MM.1S (cell line): ENCODE measurements at regions not wholly inside any gene's neighbourhood (a gene's known extent, or its start where the extent isn't known, plus 50 kb on each side); places are given as distances from the start of the nearest gene placed in this dataset.

ENCODE experiments used
- DNase-seq: peaks from one replicate; pipeline ENCODE4 v3.0.0-alpha.2; 2015
- H2AFZ ChIP-seq: fragments of 300-600 bp; sonication (generic); 2 replicates; pipeline ENCODE4 v1.6.0; 2016; ENCODE audit warnings: antibody characterized with exemption, low read length
- H3F3A ChIP-seq: fragments of 300-600 bp; sonication (generic); 2 replicates; pipeline ENCODE4 v1.6.1; 2016; ENCODE audit warnings: mild to moderate bottlenecking, antibody characterized with exemption, low read length, moderate library complexity, mixed read lengths; ENCODE audit not compliant: insufficient read depth
- H3K27ac ChIP-seq: fragments of 300-600 bp; sonication (generic); 2 replicates; pipeline ENCODE4 v1.5.1; 2016; ENCODE audit warnings: mild to moderate bottlenecking, low read length
- H3K27me3 ChIP-seq: fragments of 300-600 bp; sonication (generic); replicated peaks from 2 replicates; pipeline ENCODE4 v1.6.0; 2016; ENCODE audit warnings: low read length; ENCODE audit not compliant: insufficient read depth
- H3K36me3 ChIP-seq: fragments of 300-600 bp; sonication (generic); replicated peaks from 2 replicates; pipeline ENCODE4 v1.6.1; 2016; ENCODE audit warnings: mild to moderate bottlenecking, low read length, mixed read lengths; ENCODE audit not compliant: insufficient read depth
- H3K4me1 ChIP-seq: fragments of 300-600 bp; sonication (generic); 2 replicates; pipeline ENCODE4 v1.6.1; 2016; ENCODE audit warnings: low read length, mixed read lengths
- H3K4me2 ChIP-seq: fragments of 300-600 bp; sonication (generic); 2 replicates; pipeline ENCODE4 v1.6.0; 2016; ENCODE audit warnings: low read depth, low read length
- H3K4me3 ChIP-seq: fragments of 300-600 bp; sonication (generic); 2 replicates; pipeline ENCODE4 v1.5.1; 2016; ENCODE audit warnings: low read length, mixed read lengths
- H3K79me2 ChIP-seq: fragments of 300-600 bp; sonication (generic); 2 replicates; pipeline ENCODE4 v1.6.1; 2016; ENCODE audit warnings: mixed run types, low read length, mixed read lengths
- H3K9ac ChIP-seq: fragments of 300-600 bp; sonication (generic); 2 replicates; pipeline ENCODE4 v1.6.1; 2016; ENCODE audit warnings: low read length, mixed read lengths
- H3K9me2 ChIP-seq: fragments of 300-600 bp; sonication (generic); replicated peaks from 2 replicates; pipeline ENCODE4 v1.6.1; 2016; ENCODE audit warnings: mild to moderate bottlenecking, low read length, mixed read lengths; ENCODE audit not compliant: insufficient read depth
- H3K9me3 ChIP-seq: fragments of 300-600 bp; sonication (generic); replicated peaks from 2 replicates; pipeline ENCODE4 v1.6.1; 2016; ENCODE audit warnings: mild to moderate bottlenecking, low read length, mixed read lengths; ENCODE audit not compliant: insufficient read depth
- H4K20me1 ChIP-seq: fragments of 300-600 bp; sonication (generic); 2 replicates; pipeline ENCODE4 v1.6.1; 2016; ENCODE audit warnings: mild to moderate bottlenecking, low read length, moderate library complexity, mixed read lengths; ENCODE audit not compliant: insufficient read depth
- EZH2 ChIP-seq: fragments of 300-600 bp; sonication (generic); optimal IDR thresholded peaks from 2 replicates; pipeline ENCODE3; 2017; ENCODE audit warnings: low read depth, mild to moderate bottlenecking, antibody characterized with exemption, low read length, mixed read lengths
- EZH2phosphoT487 ChIP-seq: fragments of 300-600 bp; sonication (generic); IDR thresholded peaks from 2 replicates; pipeline ENCODE4 v1.6.1; 2018; ENCODE audit warnings: antibody characterized with exemption, low read length
- TF ChIP-seq, protein P1 (sequence below): fragments of 300-600 bp; sonication (generic); IDR thresholded peaks from 2 replicates; pipeline ENCODE4 v1.5.1; 2016; ENCODE audit warnings: antibody characterized with exemption, low read length, mixed read lengths

GRCh38 chr3:70840106-70840870, 527.9 kb upstream of the MDFIC2 start:
- no peaks in the 10 kb centered on the region for H3K79me2 ChIP-seq
- DNase-seq = peak; percentile 90
- H2AFZ ChIP-seq = no peak overlapping the region
- no peaks in the 10 kb centered on the region for H3K9me2 ChIP-seq
- no peaks in the 10 kb centered on the region for H4K20me1 ChIP-seq
- H3K27ac ChIP-seq = peak overlapping the region; percentile 65; the same call in 1 of the 2 replicates
- no peak overlapping the region for H3K9ac ChIP-seq
- no peaks in the 10 kb centered on the region for H3K27me3 ChIP-seq
- H3K4me3 ChIP-seq = no peak overlapping the region
- peaks cover 13% of the 10 kb centered on the region for H3F3A ChIP-seq
- no peaks in the 10 kb centered on the region for H3K9me3 ChIP-seq
- peaks cover 18% of the 10 kb centered on the region for H3K4me1 ChIP-seq
- TF ChIP-seq, protein P1, sequence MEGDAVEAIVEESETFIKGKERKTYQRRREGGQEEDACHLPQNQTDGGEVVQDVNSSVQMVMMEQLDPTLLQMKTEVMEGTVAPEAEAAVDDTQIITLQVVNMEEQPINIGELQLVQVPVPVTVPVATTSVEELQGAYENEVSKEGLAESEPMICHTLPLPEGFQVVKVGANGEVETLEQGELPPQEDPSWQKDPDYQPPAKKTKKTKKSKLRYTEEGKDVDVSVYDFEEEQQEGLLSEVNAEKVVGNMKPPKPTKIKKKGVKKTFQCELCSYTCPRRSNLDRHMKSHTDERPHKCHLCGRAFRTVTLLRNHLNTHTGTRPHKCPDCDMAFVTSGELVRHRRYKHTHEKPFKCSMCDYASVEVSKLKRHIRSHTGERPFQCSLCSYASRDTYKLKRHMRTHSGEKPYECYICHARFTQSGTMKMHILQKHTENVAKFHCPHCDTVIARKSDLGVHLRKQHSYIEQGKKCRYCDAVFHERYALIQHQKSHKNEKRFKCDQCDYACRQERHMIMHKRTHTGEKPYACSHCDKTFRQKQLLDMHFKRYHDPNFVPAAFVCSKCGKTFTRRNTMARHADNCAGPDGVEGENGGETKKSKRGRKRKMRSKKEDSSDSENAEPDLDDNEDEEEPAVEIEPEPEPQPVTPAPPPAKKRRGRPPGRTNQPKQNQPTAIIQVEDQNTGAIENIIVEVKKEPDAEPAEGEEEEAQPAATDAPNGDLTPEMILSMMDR = no peak
- TF ChIP-seq EZH2phosphoT487 = no peak
- no peak for TF ChIP-seq EZH2
- no peaks in the 10 kb centered on the region for H3K36me3 ChIP-seq
- H3K4me2 ChIP-seq = peak overlapping the region; percentile 26; the same call in 1 of the 2 replicates

DNA sequence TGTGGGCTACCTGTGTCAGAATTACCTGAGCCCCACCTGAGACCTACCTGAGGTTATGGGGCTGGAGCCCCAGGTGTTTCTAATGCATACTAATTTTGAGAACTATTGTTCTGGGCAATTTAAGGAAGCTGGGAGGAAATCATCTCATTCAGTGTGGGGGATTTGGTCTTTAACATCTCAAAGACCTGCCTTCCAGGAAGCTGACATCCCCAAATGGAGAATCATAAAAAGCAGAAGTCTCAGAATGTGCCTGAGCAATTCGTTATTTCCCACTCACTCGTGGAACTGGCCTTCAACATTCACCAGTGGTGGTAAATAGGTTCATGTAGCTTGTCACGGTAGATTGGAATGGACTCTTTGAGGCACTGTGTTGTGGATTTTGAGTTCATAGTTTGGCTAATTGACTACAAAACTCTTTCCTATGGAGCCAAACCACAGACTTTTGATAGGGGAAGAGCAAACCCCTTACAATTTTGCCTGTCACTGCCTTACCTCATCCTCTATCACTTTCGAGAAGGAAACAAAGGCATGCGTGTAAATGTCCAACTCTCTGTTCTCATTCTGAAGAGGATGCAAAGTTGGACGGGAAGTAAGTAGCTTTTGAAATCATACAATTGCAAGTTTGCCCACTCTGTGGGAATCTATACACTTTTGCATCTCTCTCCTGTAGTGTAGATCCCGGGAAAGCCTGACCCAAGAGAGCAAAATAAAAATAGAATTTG, 521.0 kb upstream of the MDFIC2 start:
- Histone ChIP-seq H3K9me2 (no peaks in the 10 kb centered on the region), H3K4me2 (no peak overlapping the region), H3F3A (no peaks in the 10 kb centered on the region), H3K9me3 (no peaks in the 10 kb centered on the region), H3K79me2 (no peaks in the 10 kb centered on the region), H3K27ac (no peak overlapping the region), H3K4me1 (no peaks in the 10 kb centered on the region), H2AFZ (no peak overlapping the region), H3K27me3 (no peaks in the 10 kb centered on the region), H4K20me1 (no peaks in the 10 kb centered on the region), H3K36me3 (no peaks in the 10 kb centered on the region), H3K9ac (no peak overlapping the region), H3K4me3 (no peak overlapping the region)
- peak; percentile 15 for DNase-seq
- TF ChIP-seq EZH2phosphoT487 (no peak), EZH2 (no peak)
- TF ChIP-seq, protein P1 = no peak

GRCh38 chr3:70832834-70833205, 520.4 kb upstream of the MDFIC2 start:
- no peak for DNase-seq
- no peak overlapping the region for H3K4me2 ChIP-seq

More at GRCh38 chr3:70832834-70833205, 520.4 kb upstream of the MDFIC2 start:
- Histone ChIP-seq H3K9ac (no peak overlapping the region), H3K4me3 (no peak overlapping the region), H2AFZ (no peak overlapping the region), H3K27me3 (no peaks in the 10 kb centered on the region), H3K36me3 (no peaks in the 10 kb centered on the region), H3K79me2 (no peaks in the 10 kb centered on the region), H3K4me1 (no peaks in the 10 kb centered on the region), H3K27ac (no peak overlapping the region), H3K9me3 (no peaks in the 10 kb centered on the region), H3K9me2 (no peaks in the 10 kb centered on the region), H4K20me1 (no peaks in the 10 kb centered on the region), H3F3A (no peaks in the 10 kb centered on the region)
- TF ChIP-seq EZH2phosphoT487 = no peak
- no peak for TF ChIP-seq EZH2
